Skeletal muscle tissue (tissue), 3 donors: ENCODE measurements at regions not wholly inside any gene's neighbourhood (a gene's known extent, or its start where the extent isn't known, plus 50 kb on each side); places are given as distances from the start of the nearest gene placed in this dataset.

Experiments used
- H3K27ac ChIP-seq: one replicate; pipeline ENCODE4 v1.7.0; 2013; ENCODE audit warnings: mild to moderate bottlenecking, low read depth, low read length, inconsistent platforms
- H3K27me3 ChIP-seq, 3 donors: one replicate each; pipeline ENCODE4 v1.7.0; 2013; ENCODE audit warnings: low read length in 3 of 3; ENCODE audit not compliant: control insufficient read depth in 3 of 3, insufficient read depth in 3 of 3
- H3K36me3 ChIP-seq, 3 donors: one replicate each; pipeline ENCODE4 v1.7.0; 2013; ENCODE audit warnings: low read length in 3 of 3; ENCODE audit not compliant: control insufficient read depth in 3 of 3, insufficient read depth in 3 of 3
- H3K4me1 ChIP-seq, 3 donors: one replicate each; pipeline ENCODE4 v1.7.0; 2013; ENCODE audit warnings: low read length in 3 of 3, mild to moderate bottlenecking in 3 of 3; ENCODE audit not compliant: control insufficient read depth in 3 of 3, insufficient read depth in 3 of 3
- H3K4me3 ChIP-seq, 3 donors: one replicate each; pipeline ENCODE4 v1.7.0; 2013; ENCODE audit warnings: low read length in 3 of 3
- H3K9ac ChIP-seq, 3 donors: one replicate each; pipeline ENCODE4 v1.7.0; 2013; ENCODE audit warnings: low read length in 3 of 3, mild to moderate bottlenecking in 3 of 3, moderate library complexity in 2 of 3, low read depth in 1 of 3
- H3K9me3 ChIP-seq, 3 donors: one replicate each; pipeline ENCODE4 v1.7.0; 2013; ENCODE audit warnings: low read length in 3 of 3; ENCODE audit not compliant: control insufficient read depth in 3 of 3
- donor health status: Osteomylitis.

DNA sequence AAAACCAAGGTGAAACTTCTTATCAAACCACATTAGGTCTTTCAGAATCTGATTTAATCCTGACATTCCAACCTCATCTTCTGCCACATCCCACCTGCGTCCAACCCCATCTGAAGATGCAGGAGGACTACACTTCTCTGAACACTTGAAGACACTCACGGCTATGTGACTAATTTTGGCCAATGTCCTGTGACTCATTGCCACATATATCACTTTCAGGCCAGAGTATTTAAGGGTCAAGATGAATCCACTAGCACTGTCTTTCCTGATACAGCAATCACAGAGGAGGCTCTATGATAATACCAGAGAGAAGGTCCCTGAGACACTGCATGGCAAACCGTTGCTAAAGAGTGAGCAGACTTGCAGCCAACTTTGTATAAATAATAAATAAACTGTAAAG, 323.4 kb downstream of the NR2F1-AS1 start:
- Histone ChIP-seq H3K9ac (no peak overlapping the region), H3K4me3 (no peak overlapping the region), H3K9me3 (peaks cover 0 to 2% (median 0%) of the 10 kb centered on the region in 3 donors), H3K27me3 (no peaks in the 10 kb centered on the region), H3K36me3 (no peaks in the 10 kb centered on the region), H3K27ac (no peak overlapping the region), H3K4me1 (no peaks in the 10 kb centered on the region)

DNA sequence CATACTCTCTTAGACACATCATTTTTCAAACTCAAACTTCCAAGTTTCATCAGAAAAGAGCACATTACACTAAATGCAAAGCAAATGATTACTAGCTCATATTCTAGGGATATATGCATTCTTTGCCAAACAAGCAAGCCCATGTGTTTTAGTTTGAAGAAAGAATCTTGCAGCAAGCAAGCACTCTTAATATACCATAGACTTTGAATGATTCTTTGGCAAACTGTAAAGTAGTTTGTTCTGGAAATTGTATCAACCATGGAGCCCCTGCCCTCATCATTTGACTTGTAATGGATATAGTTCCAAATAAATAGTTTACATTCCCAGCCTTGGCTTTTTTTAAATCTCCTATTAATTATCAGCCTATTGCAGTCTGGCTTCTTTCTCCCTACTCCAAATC, 325.2 kb downstream of the NR2F1-AS1 start:
- Histone ChIP-seq H3K27ac (no peak overlapping the region), H3K9ac (no peak overlapping the region), H3K36me3 (no peaks in the 10 kb centered on the region), H3K4me3 (no peak overlapping the region), H3K4me1 (no peaks in the 10 kb centered on the region), H3K27me3 (no peaks in the 10 kb centered on the region), H3K9me3 (peaks cover 0 to 2% (median 0%) of the 10 kb centered on the region in 3 donors)

DNA sequence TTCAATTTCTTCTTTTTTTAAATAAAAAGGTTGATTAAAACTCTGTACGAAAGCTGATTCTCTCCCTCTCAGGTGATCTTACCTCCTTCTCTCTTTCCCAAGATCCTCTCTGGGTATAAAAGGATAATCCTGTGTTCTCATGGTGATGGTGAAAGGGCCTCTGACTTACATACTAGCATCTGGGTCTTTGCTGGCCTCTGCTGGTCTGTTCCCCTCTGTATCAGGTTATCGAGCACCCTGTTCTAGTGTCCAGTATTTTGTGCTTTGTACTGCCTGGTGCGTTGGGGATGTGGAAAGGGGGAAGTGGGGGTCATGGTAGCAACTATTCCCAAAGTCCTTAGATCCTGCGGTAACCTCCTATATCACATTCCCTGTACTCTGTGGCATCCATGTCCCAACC, 328.9 kb downstream of the NR2F1-AS1 start:
- H3K4me1 ChIP-seq, result peaks cover 0 to 5% (median 4%) of the 10 kb centered on the region in 3 donors
- no peak overlapping the region for H3K27ac ChIP-seq
- H3K9me3 ChIP-seq, result peaks cover 0 to 2% (median 0%) of the 10 kb centered on the region in 3 donors
- H3K4me3 ChIP-seq, result no peak overlapping the region
- no peak overlapping the region for H3K9ac ChIP-seq
- H3K36me3 ChIP-seq, result no peaks in the 10 kb centered on the region
- no peaks in the 10 kb centered on the region for H3K27me3 ChIP-seq

DNA sequence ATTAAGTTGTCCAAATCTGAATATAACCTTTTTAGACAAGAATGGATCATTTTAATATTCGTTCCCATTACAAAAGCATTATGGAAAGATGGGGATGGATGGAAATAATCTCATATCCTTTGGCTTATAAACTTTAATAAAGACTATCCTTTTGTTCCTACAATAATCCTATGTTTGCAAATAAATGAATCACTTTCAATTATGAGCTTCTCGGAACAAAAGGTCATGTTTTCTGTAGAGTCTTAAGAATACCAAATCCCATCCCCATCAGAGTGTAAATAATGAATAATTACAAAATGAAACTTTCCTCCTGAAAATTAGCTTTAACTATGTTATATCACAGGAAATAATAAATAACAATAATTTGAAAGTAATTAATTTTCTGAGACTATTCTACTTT, 329.7 kb downstream of the NR2F1-AS1 start:
- Histone ChIP-seq H3K9ac (no peak overlapping the region), H3K27me3 (no peaks in the 10 kb centered on the region), H3K36me3 (no peaks in the 10 kb centered on the region), H3K4me1 (peaks cover 0 to 5% (median 4%) of the 10 kb centered on the region in 3 donors), H3K4me3 (no peak overlapping the region), H3K9me3 (peaks cover 0 to 2% (median 0%) of the 10 kb centered on the region in 3 donors), H3K27ac (no peak overlapping the region)

DNA sequence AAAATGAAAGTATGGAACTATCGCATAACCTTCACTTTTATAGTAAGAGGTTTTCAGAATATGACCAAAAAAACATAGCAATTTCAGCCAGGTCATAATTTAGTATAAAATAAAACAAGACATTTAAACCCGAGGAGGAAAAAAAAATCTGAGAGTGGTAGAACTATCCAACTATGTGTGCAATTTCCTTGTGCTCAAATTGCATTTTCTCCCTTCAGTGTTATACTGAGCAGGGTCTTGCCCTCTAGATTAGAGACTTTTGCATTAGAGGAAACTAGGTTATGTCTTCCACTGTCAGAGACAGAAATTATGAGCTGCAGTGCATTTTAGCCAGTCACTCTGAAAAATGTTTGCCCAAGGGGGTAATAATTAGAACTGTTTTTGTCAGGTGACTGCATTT, 330.6 kb downstream of the NR2F1-AS1 start:
- Histone ChIP-seq H3K27me3 (no peaks in the 10 kb centered on the region), H3K4me1 (peaks cover 0 to 5% (median 4%) of the 10 kb centered on the region in 3 donors), H3K9me3 (peaks cover 0 to 2% (median 0%) of the 10 kb centered on the region in 3 donors), H3K27ac (no peak overlapping the region), H3K9ac (no peak overlapping the region), H3K36me3 (no peaks in the 10 kb centered on the region), H3K4me3 (no peak overlapping the region)

DNA sequence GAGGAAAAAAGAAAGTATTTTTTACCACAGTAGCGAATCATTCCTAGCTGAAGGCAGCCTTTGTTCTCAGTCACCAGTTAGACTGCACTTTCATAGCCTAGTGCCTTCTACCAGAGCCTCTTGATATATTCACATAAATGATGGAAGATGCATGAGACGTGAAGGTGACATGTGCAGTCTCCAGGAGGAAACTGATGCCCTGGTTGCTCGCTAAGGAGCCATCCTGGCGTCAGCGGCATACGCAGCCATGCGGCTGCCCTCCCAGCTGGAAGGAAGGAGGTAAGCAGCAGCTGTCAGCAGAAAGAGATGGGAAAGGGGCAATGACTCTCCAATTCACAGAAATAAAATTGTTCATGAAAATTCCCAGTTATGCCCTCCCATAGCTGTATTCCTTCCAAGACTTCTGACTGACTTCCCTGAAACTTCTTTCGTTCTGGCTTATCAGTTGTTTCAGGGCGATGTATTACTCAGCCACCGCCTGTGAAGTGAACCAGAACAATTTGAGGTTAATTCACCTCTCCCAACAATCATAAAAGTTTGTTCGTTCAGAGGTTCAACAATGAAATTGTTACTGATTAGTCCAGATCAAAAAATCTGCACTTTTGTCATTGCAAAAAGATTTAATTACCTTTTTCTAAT, 331.2 kb downstream of the NR2F1-AS1 start:
- Histone ChIP-seq H3K9ac (no peak overlapping the region), H3K4me3 (peak overlapping the region in 1 of 3 donors; percentile 32), H3K27me3 (no peaks in the 10 kb centered on the region), H3K4me1 (peaks cover 0 to 5% (median 4%) of the 10 kb centered on the region in 3 donors), H3K9me3 (peaks cover 0 to 2% (median 0%) of the 10 kb centered on the region in 3 donors), H3K27ac (no peak overlapping the region), H3K36me3 (no peaks in the 10 kb centered on the region)

DNA sequence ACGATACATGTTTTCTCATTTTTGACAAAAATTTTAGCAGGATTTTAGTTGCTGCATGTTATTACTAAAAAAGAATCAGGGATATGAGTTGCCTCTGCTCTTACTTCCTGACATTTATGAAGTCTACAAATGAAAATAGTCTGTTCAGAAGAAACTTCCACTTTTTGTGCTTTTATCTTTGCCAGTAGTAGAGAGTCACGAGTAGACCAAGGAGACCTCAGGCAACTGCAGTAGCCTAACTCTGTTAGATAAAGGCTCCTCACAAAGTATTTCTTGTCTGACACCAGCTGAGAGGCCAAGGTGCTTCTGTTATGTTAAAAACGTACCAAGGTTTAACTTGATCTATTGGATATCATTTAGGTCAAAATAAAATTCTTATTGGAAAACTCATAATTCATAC, 333.9 kb downstream of the NR2F1-AS1 start:
- Histone ChIP-seq H3K4me3 (no peak overlapping the region), H3K9ac (no peak overlapping the region), H3K27me3 (no peaks in the 10 kb centered on the region), H3K36me3 (no peaks in the 10 kb centered on the region), H3K4me1 (peaks cover 0 to 5% (median 4%) of the 10 kb centered on the region in 3 donors), H3K27ac (no peak overlapping the region), H3K9me3 (no peaks in the 10 kb centered on the region)

DNA sequence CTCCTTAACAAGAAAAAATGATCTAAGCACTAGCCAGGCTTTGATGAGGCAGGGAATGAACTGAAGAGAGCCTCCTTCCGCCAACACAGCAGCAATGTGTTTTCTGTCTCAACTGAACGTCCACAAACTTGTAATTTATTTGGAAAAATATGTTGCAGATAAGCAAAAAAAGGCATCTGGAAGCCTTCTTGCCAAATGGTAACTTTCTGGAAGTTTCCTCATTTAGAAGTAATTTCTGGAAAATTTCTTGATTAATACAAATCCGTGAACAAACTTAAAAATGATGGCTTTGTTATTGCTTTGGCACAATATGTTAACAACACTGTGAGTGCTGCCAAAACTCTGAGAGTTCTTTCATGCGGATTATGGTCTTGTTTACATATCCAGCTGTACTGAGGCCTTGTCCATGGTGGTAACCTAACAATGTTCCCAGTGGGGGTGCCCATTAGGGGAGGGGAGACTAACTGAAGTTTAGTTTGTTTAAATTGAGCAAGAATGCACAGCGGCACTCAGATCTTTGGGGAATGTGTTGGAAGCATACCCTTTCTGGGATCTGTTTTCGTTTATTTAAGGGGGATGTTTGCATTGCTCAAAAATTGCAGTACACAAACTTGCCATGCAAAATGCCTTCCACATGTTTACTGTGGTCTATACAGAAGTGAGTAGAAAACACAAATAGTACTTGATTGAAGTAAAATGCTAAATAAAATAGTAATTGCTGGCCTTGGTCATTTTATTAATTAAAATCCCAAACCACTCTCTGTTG, 334.7 kb downstream of the NR2F1-AS1 start:
- no peak overlapping the region for H3K4me3 ChIP-seq
- no peak overlapping the region for H3K9ac ChIP-seq
- peaks cover 0 to 5% (median 4%) of the 10 kb centered on the region in 3 donors for H3K4me1 ChIP-seq
- H3K27me3 ChIP-seq, result no peaks in the 10 kb centered on the region
- H3K27ac ChIP-seq, result no peak overlapping the region
- no peaks in the 10 kb centered on the region for H3K36me3 ChIP-seq
- H3K9me3 ChIP-seq, result no peaks in the 10 kb centered on the region

DNA sequence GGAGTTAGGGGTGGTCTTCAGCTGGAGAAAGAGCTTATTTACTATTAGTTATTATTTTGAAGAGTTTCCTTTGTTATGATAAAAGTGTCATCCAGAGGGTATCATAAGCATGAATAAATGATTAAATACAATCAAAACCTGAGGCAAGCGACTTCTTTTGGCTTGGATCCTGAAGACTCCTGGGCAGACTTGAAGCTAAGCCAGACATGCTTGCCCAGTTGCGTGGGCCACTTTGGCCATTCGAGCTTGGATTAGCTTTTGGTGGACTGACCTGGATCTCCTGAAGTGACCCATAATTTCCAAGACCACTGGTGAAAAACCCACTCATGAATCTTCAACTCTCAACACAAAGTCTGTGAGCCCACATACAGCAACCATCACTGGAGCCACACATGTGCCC, 335.8 kb downstream of the NR2F1-AS1 start:
- Histone ChIP-seq H3K4me1 (peaks cover 0 to 5% (median 4%) of the 10 kb centered on the region in 3 donors), H3K36me3 (no peaks in the 10 kb centered on the region), H3K27me3 (no peaks in the 10 kb centered on the region), H3K9ac (no peak overlapping the region), H3K4me3 (no peak overlapping the region), H3K27ac (no peak overlapping the region), H3K9me3 (no peaks in the 10 kb centered on the region)

DNA sequence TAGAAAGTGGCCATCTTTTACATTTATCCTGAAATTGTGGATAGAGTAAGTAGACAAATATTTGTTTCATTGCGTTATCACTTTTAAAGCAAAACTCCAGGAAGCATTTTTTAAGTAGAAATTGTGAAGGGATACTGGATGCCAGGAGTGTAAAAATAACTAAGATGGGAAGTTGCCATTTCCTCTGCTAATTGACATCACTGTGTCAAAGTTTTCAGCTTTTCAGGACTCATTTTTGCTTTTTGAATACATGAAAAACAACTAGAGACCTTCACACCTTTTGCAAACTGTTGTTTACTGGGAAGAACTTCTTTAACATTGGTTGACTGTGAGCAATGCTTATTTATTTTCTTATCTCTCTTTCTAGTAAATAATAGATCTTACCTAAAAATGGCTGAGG, 337.5 kb downstream of the NR2F1-AS1 start:
- H3K4me1 ChIP-seq, result no peaks in the 10 kb centered on the region
- no peaks in the 10 kb centered on the region for H3K36me3 ChIP-seq
- H3K9me3 ChIP-seq, result no peaks in the 10 kb centered on the region
- H3K4me3 ChIP-seq, result no peak overlapping the region
- no peaks in the 10 kb centered on the region for H3K27me3 ChIP-seq
- no peak overlapping the region for H3K9ac ChIP-seq
- no peak overlapping the region for H3K27ac ChIP-seq
